Activated CD8-positive, alpha-beta T cell treated with anti-CD3 and anti-CD28 coated beads for 36 hours (primary cell): ENCODE measurements at regions not wholly inside any gene's neighbourhood (a gene's known extent, or its start where the extent isn't known, plus 50 kb on each side); places are given as distances from the start of the nearest gene placed in this dataset.

ENCODE experiments used
- ATAC-seq: fragments of 200-7000 bp; cut with Tn5 transposase; one replicate; pipeline ENCODE4 v1.10.0; 2021; ENCODE audit warnings: mild to moderate bottlenecking, moderate library complexity
- CTCF ChIA-PET: fragments of 350-600 bp; sonication (Branson Sonifier 250); formaldehyde crosslinking; loops from one replicate; lab custom pipeline; 2021; ENCODE audit warnings: antibody characterized with exemption; lab: Charles Lee
- POLR2A ChIA-PET: fragments of 350-600 bp; sonication (Branson Sonifier 250); formaldehyde crosslinking; loops from one replicate; lab custom pipeline; 2021; ENCODE audit warnings: antibody characterized with exemption; lab: Charles Lee
- DNase-seq: peaks from one replicate; pipeline ENCODE4 v3.0.0-alpha.2; 2020
- H3K27ac Mint-ChIP-seq: one replicate; pipeline ENCODE4 v1.8.0; 2021; ENCODE audit warnings: mild to moderate bottlenecking, mixed read lengths
- H3K27me3 Mint-ChIP-seq: one replicate; pipeline ENCODE4 v1.8.0; 2021; ENCODE audit warnings: mixed read lengths
- H3K36me3 Mint-ChIP-seq: one replicate; pipeline ENCODE4 v1.8.0; 2021; ENCODE audit warnings: low read depth, mixed read lengths
- H3K4me1 Mint-ChIP-seq: one replicate; pipeline ENCODE4 v1.8.0; 2021; ENCODE audit warnings: low read depth, mixed read lengths
- H3K4me3 Mint-ChIP-seq: one replicate; pipeline ENCODE4 v1.8.0; 2021; ENCODE audit warnings: mild to moderate bottlenecking, moderate library complexity, mixed read lengths
- H3K9me3 Mint-ChIP-seq: one replicate; pipeline ENCODE4 v1.8.0; 2021; ENCODE audit warnings: mixed read lengths
- intact Hi-C: fragments of 100-400 bp; cut with micrococcal nuclease; formaldehyde crosslinking; loops from one replicate; pipeline ENCODE4 v1.10.0; 2022
- TF ChIP-seq, protein P1 (sequence below): fragments of 200-600 bp; IDR thresholded peaks from one replicate; pipeline ENCODE4 v1.8.0; 2022; ENCODE audit warnings: antibody characterized with exemption, mild to moderate bottlenecking

- H3K27me3 Mint-ChIP-seq, result no peaks in the 10 kb centered on the region
- ChIA-PET CTCF (interaction anchor here (0.9 kb wide), 2 partner anchors 9 to 11 kb away, joined by 3 read pairs; no protein-coding TSS in a partner anchor), POLR2A (no interaction called here)
- intact Hi-C loops, result no loop called here
- DNase-seq, result no peak
- no peaks in the 10 kb centered on the region for H3K9me3 Mint-ChIP-seq
- TF ChIP-seq, protein P1, sequence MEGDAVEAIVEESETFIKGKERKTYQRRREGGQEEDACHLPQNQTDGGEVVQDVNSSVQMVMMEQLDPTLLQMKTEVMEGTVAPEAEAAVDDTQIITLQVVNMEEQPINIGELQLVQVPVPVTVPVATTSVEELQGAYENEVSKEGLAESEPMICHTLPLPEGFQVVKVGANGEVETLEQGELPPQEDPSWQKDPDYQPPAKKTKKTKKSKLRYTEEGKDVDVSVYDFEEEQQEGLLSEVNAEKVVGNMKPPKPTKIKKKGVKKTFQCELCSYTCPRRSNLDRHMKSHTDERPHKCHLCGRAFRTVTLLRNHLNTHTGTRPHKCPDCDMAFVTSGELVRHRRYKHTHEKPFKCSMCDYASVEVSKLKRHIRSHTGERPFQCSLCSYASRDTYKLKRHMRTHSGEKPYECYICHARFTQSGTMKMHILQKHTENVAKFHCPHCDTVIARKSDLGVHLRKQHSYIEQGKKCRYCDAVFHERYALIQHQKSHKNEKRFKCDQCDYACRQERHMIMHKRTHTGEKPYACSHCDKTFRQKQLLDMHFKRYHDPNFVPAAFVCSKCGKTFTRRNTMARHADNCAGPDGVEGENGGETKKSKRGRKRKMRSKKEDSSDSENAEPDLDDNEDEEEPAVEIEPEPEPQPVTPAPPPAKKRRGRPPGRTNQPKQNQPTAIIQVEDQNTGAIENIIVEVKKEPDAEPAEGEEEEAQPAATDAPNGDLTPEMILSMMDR, result no peak
- H3K4me1 Mint-ChIP-seq, result no peaks in the 10 kb centered on the region
- no peak for ATAC-seq
- H3K27ac Mint-ChIP-seq, result no peak overlapping the region
- H3K36me3 Mint-ChIP-seq, result no peaks in the 10 kb centered on the region
- H3K4me3 Mint-ChIP-seq, result no peak overlapping the region
Measured at GRCh38 chr20:6381887-6382286, 259.1 kb upstream of the FERMT1 start.

GRCh38 chr20:6362245-6362644 lies 239.4 kb upstream of the FERMT1 start:
- intact Hi-C loops, result no loop called here
- no peak for ATAC-seq
- TF ChIP-seq, protein P1, result no peak
- CTCF ChIA-PET, result no interaction called here
- Mint-ChIP-seq H3K4me3 (no peak overlapping the region), H3K27me3 (no peaks in the 10 kb centered on the region), H3K36me3 (no peaks in the 10 kb centered on the region), H3K9me3 (peaks cover 2% of the 10 kb centered on the region), H3K4me1 (no peaks in the 10 kb centered on the region), H3K27ac (no peak overlapping the region)
- POLR2A ChIA-PET, result no interaction called here
- DNase-seq, result no peak

GRCh38 chr20:6360766-6361165 lies 237.9 kb upstream of the FERMT1 start:
- Mint-ChIP-seq H3K4me3 (no peak overlapping the region), H3K27ac (no peak overlapping the region), H3K27me3 (no peaks in the 10 kb centered on the region), H3K4me1 (no peaks in the 10 kb centered on the region), H3K36me3 (no peaks in the 10 kb centered on the region), H3K9me3 (no peaks in the 10 kb centered on the region)
- ChIA-PET POLR2A (no interaction called here), CTCF (no interaction called here)
- ATAC-seq, result no peak
- TF ChIP-seq, protein P1, result no peak
- DNase-seq, result no peak
- intact Hi-C loops, result no loop called here

DNA sequence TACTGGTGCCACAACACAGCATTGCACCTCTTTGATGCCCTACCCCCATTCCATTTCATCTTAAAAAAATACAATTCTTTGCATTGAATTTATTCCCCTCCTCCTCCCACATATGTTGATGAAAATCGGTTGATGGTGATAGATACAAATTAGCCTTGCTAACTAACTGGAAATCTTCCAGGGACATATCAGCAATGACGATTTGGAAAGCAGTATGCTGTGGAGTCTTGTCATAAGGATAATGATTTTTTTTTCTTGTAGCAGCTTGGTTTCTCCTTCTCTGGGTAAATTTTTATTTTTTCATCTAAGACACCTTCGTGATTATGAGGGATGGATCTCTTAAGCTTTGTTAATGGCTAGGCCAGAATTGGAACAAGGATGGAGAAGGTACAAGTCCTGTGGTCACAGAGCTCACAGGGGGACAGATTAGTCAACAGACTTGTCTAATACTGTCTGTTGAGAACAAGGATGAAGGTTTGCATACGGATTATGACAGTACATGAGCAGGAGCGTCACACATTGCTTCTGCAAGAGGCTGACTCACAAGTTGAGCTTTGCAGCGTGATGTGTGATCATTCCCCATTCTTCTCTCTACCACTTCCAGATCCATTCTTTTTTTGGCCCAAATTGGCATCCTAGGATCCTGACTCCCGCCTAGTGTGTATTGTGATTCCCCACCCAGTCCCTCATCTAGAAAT lies 233.1 kb upstream of the FERMT1 start:
- DNase-seq, result no peak
- Mint-ChIP-seq H3K27me3 (no peaks in the 10 kb centered on the region), H3K36me3 (no peaks in the 10 kb centered on the region), H3K27ac (no peak overlapping the region), H3K9me3 (no peaks in the 10 kb centered on the region), H3K4me1 (no peaks in the 10 kb centered on the region), H3K4me3 (no peak overlapping the region)
- intact Hi-C loops, result no loop called here
- CTCF ChIA-PET, result no interaction called here
- POLR2A ChIA-PET, result no interaction called here
- TF ChIP-seq, protein P1, result no peak
- ATAC-seq, result no peak

GRCh38 chr20:6348908-6349307 lies 226.1 kb upstream of the FERMT1 start:
- Mint-ChIP-seq H3K4me1 (no peaks in the 10 kb centered on the region), H3K27ac (no peak overlapping the region), H3K9me3 (no peaks in the 10 kb centered on the region), H3K36me3 (no peaks in the 10 kb centered on the region), H3K27me3 (no peaks in the 10 kb centered on the region), H3K4me3 (no peak overlapping the region)
- intact Hi-C loops, result no loop called here
- TF ChIP-seq, protein P1, result no peak
- ATAC-seq, result no peak
- ChIA-PET CTCF (no interaction called here), POLR2A (no interaction called here)
- no peak for DNase-seq
